ENCODE measurements at regions not wholly inside any gene's neighbourhood (a gene's known extent, or its start where the extent isn't known, plus 50 kb on each side); places are given as distances from the start of the nearest gene placed in this dataset.

- TF ChIP-seq TAF1 (IDR thresholded peaks at IDR 0.05; ENCODE audit: borderline replicate concordance, low read depth, low read length) (no peak), POLR2A (IDR thresholded peaks at IDR 0.05; ENCODE audit: low read depth, low read length) (no peak), POLR2AphosphoS5 (IDR thresholded peaks at IDR 0.05; ENCODE audit: low read depth, low read length) (no peak)
Measured at GRCh38 chr16:59729613-59730012, 995.5 kb upstream of the GOT2 start.

Data from GM12892 (cell line).